ENCODE measurements at regions not wholly inside any gene's neighbourhood (a gene's known extent, or its start where the extent isn't known, plus 50 kb on each side); places are given as distances from the start of the nearest gene placed in this dataset.

- Histone ChIP-seq H3K27me3 (no peaks in the 10 kb centered on the region), H3K9me3 (no peaks in the 10 kb centered on the region), H3K4me3 (no peak overlapping the region), H3K4me1 (no peaks in the 10 kb centered on the region), H3K27ac (no peak overlapping the region), H3K36me3 (replicated peaks in 1 of 2; ENCODE audit: insufficient read depth in 1 of 2, low read depth in 2 of 2) (no peaks in the 10 kb centered on the region)
- 94 to 100% methylated on average over 1 of the region's 1 CpG for WGBS, 2 donors
- ATAC-seq (no peak), DNase-seq (no peak)
- TF ChIP-seq POLR2A (IDR thresholded peaks at IDR 0.05) (no peak), CTCF (IDR thresholded peaks at IDR 0.05) (no peak)
- intact Hi-C loops (cut with DNase I): no loop called here
These were observed 93.7 kb upstream of the SLC2A1 start for GRCh38 chr1:43052322-43052721.

GRCh38 chr1:43049481-43049880, 90.8 kb upstream of the SLC2A1 start:
- no peak for DNase-seq
- TF ChIP-seq POLR2A (IDR thresholded peaks at IDR 0.05): no peak
- TF ChIP-seq CTCF (IDR thresholded peaks at IDR 0.05): no peak

GRCh38 chr1:43048601-43049011, 89.9 kb upstream of the SLC2A1 start:
- Histone ChIP-seq H3K4me3 (no peak overlapping the region), H3K36me3 (replicated peaks in 1 of 2; ENCODE audit: insufficient read depth in 1 of 2, low read depth in 2 of 2) (no peaks in the 10 kb centered on the region), H3K27me3 (no peaks in the 10 kb centered on the region), H3K4me1 (peaks cover 15% of the 10 kb centered on the region), H3K9me3 (no peaks in the 10 kb centered on the region), H3K27ac (no peak overlapping the region)
- 40 to 78% methylated on average over 1 to 2 of the region's 2 CpGs for WGBS, 2 donors
- TF ChIP-seq POLR2A (IDR thresholded peaks at IDR 0.05) (no peak), CTCF (IDR thresholded peaks at IDR 0.05) (no peak)
- ATAC-seq: no peak
- DNase-seq: no peak
- intact Hi-C loops (cut with DNase I): no loop called here

More at GRCh38 chr1:43049481-43049880, 90.8 kb upstream of the SLC2A1 start:
- H3K36me3 ChIP-seq (replicated peaks in 1 of 2; ENCODE audit: insufficient read depth in 1 of 2, low read depth in 2 of 2): no peaks in the 10 kb centered on the region
- no peak overlapping the region for H3K27ac ChIP-seq
- 77 to 86% methylated on average over 2 of the region's 2 CpGs for WGBS, 2 donors
- intact Hi-C loops (cut with DNase I): no loop called here
- no peak overlapping the region for H3K4me3 ChIP-seq
- no peaks in the 10 kb centered on the region for H3K27me3 ChIP-seq
- H3K9me3 ChIP-seq: no peaks in the 10 kb centered on the region
- no peak for ATAC-seq
- H3K4me1 ChIP-seq: peaks cover 11% of the 10 kb centered on the region

- Histone ChIP-seq H3K27ac (no peak overlapping the region), H3K9me3 (no peaks in the 10 kb centered on the region), H3K36me3 (replicated peaks in 1 of 2; ENCODE audit: insufficient read depth in 1 of 2, low read depth in 2 of 2) (no peaks in the 10 kb centered on the region), H3K27me3 (no peaks in the 10 kb centered on the region), H3K4me3 (no peak overlapping the region), H3K4me1 (peaks cover 15% of the 10 kb centered on the region)
- 69 to 80% methylated on average over 1 of the region's 1 CpG for WGBS, 2 donors
- no peak for DNase-seq
- ATAC-seq: no peak
- TF ChIP-seq CTCF (IDR thresholded peaks at IDR 0.05) (no peak), POLR2A (IDR thresholded peaks at IDR 0.05) (no peak)
- intact Hi-C loops (cut with DNase I): no loop called here
These were observed 88.5 kb upstream of the SLC2A1 start for GRCh38 chr1:43047135-43047534.

- ATAC-seq (no peak), DNase-seq (peak in 1 of 4 donors; percentile 23)
- Histone ChIP-seq H3K9me3 (no peaks in the 10 kb centered on the region), H3K36me3 (replicated peaks in 1 of 2; ENCODE audit: insufficient read depth in 1 of 2, low read depth in 2 of 2) (no peaks in the 10 kb centered on the region), H3K4me1 (peaks cover 17% of the 10 kb centered on the region), H3K4me3 (no peak overlapping the region), H3K27ac (peak overlapping the region in 3 of 4 donors; percentile 6 to 34 (median 16)), H3K27me3 (no peaks in the 10 kb centered on the region)
- TF ChIP-seq CTCF (IDR thresholded peaks at IDR 0.05) (no peak), POLR2A (IDR thresholded peaks at IDR 0.05) (no peak)
- 33 to 43% methylated on average over 5 to 6 of the region's 6 CpGs for WGBS, 2 donors
- intact Hi-C loops (cut with DNase I): no loop called here
These were observed 86.1 kb upstream of the SLC2A1 start for GRCh38 chr1:43044572-43045361.

Data from body of pancreas (tissue), 4 donors.